ENCODE measurements at regions not wholly inside any gene's neighbourhood (a gene's known extent, or its start where the extent isn't known, plus 50 kb on each side); places are given as distances from the start of the nearest gene placed in this dataset.

- CTCF ChIA-PET (ENCODE audit: unreplicated experiment) = no interaction called here
- no peaks in the 10 kb centered on the region for H3K36me3 ChIP-seq (ENCODE audit: insufficient read depth, low read length)
- no peak for DNase-seq (ENCODE audit: low spot score)
- H2AFZ ChIP-seq (ENCODE audit: low read length) = no peak overlapping the region
- H3K9me3 ChIP-seq (ENCODE audit: low read length) = no peaks in the 10 kb centered on the region
- no peaks in the 10 kb centered on the region for H3K9me2 ChIP-seq (ENCODE audit: insufficient read depth, low read length)
- H3K4me3 ChIP-seq (ENCODE audit: low read depth, low read length, poor library complexity, severe bottlenecking) = no peak overlapping the region
- TF ChIP-seq, protein P1, sequence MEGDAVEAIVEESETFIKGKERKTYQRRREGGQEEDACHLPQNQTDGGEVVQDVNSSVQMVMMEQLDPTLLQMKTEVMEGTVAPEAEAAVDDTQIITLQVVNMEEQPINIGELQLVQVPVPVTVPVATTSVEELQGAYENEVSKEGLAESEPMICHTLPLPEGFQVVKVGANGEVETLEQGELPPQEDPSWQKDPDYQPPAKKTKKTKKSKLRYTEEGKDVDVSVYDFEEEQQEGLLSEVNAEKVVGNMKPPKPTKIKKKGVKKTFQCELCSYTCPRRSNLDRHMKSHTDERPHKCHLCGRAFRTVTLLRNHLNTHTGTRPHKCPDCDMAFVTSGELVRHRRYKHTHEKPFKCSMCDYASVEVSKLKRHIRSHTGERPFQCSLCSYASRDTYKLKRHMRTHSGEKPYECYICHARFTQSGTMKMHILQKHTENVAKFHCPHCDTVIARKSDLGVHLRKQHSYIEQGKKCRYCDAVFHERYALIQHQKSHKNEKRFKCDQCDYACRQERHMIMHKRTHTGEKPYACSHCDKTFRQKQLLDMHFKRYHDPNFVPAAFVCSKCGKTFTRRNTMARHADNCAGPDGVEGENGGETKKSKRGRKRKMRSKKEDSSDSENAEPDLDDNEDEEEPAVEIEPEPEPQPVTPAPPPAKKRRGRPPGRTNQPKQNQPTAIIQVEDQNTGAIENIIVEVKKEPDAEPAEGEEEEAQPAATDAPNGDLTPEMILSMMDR (conservative IDR thresholded peaks at IDR 0.05; ENCODE audit: low read length) = no peak
- no peak overlapping the region for H3K27ac ChIP-seq (ENCODE audit: low read depth, low read length, poor library complexity, severe bottlenecking)
- no peaks in the 10 kb centered on the region for H4K20me1 ChIP-seq (ENCODE audit: insufficient read depth, low read length)
- intact Hi-C loops (cut with micrococcal nuclease; ENCODE audit: unreplicated experiment) = no loop called here
- H3K79me2 ChIP-seq (ENCODE audit: insufficient read depth, low read depth, low read length) = no peaks in the 10 kb centered on the region
- H3K4me1 ChIP-seq (ENCODE audit: insufficient read depth, low read length, poor library complexity, severe bottlenecking) = no peaks in the 10 kb centered on the region
- POLR2A ChIA-PET = no interaction called here
- no TSS peak for BruUV-seq (replicated peaks)
- H3K4me2 ChIP-seq (ENCODE audit: low read length) = no peak overlapping the region
Observed at GRCh38 chr12:13584541-13584940, 388.0 kb downstream of the EMP1 start.

- Histone ChIP-seq H3K9me3 (ENCODE audit: low read length) (no peaks in the 10 kb centered on the region), H3K36me3 (ENCODE audit: insufficient read depth, low read length) (no peaks in the 10 kb centered on the region), H3K27ac (ENCODE audit: low read depth, low read length, poor library complexity, severe bottlenecking) (no peak overlapping the region), H3K4me2 (ENCODE audit: low read length) (no peak overlapping the region), H4K20me1 (ENCODE audit: insufficient read depth, low read length) (no peaks in the 10 kb centered on the region), H2AFZ (ENCODE audit: low read length) (no peak overlapping the region), H3K79me2 (ENCODE audit: insufficient read depth, low read depth, low read length) (no peaks in the 10 kb centered on the region), H3K4me3 (ENCODE audit: low read depth, low read length, poor library complexity, severe bottlenecking) (no peak overlapping the region), H3K9me2 (ENCODE audit: insufficient read depth, low read length) (no peaks in the 10 kb centered on the region), H3K4me1 (ENCODE audit: insufficient read depth, low read length, poor library complexity, severe bottlenecking) (no peaks in the 10 kb centered on the region)
- POLR2A ChIA-PET = no interaction called here
- no peak for TF ChIP-seq EZH2phosphoT487 (IDR thresholded peaks at IDR 0.05; ENCODE audit: borderline replicate concordance, low read depth, low read length)
- TF ChIP-seq, protein P1 (conservative IDR thresholded peaks at IDR 0.05; ENCODE audit: low read length) = no peak
- CTCF ChIA-PET (ENCODE audit: unreplicated experiment) = interaction anchor here (1.0 kb wide), 1 partner anchor 9 kb away, joined by 3 read pairs; no protein-coding TSS in a partner anchor
- BruUV-seq (replicated peaks) = no TSS peak
- no peak for DNase-seq (ENCODE audit: low spot score)
- intact Hi-C loops (cut with micrococcal nuclease; ENCODE audit: unreplicated experiment) = no loop called here
Observed at GRCh38 chr12:13583630-13584029, 387.1 kb downstream of the EMP1 start.

DNA sequence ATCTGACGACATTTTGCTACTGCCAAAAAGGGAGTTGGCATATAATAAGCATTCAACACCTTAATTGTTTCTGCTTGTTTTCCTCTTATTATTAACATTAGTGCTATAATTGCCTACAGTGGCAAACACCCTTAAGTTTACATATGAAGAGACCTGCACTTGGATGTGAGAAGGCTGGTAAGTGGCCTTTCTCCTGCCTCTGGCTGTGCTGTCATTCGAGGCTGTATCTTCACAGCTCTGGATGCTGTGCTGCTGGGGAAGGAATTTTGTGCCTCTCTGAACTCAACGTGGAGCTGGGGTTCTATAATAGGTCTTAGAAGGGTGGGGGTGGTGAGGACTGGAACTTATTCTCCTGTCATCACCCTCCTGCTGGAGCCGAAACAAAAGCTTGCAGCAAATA lies 385.9 kb downstream of the EMP1 start:
- H3K27ac ChIP-seq (ENCODE audit: low read depth, low read length, poor library complexity, severe bottlenecking) = no peak overlapping the region
- intact Hi-C loops (cut with micrococcal nuclease; ENCODE audit: unreplicated experiment) = no loop called here
- H3K36me3 ChIP-seq (ENCODE audit: insufficient read depth, low read length) = no peaks in the 10 kb centered on the region
- no TSS peak for BruUV-seq (replicated peaks)
- ChIA-PET POLR2A (interaction anchor here (0.6 to 1.1 kb wide), 2 partner anchors 16 to 17 kb away, joined by 3 read pairs; no protein-coding TSS in a partner anchor), CTCF (ENCODE audit: unreplicated experiment) (interaction anchor here (1.0 kb wide), 1 partner anchor 8 kb away, joined by 3 read pairs; no protein-coding TSS in a partner anchor)
- H3K9me3 ChIP-seq (ENCODE audit: low read length) = no peaks in the 10 kb centered on the region
- no peaks in the 10 kb centered on the region for H3K9me2 ChIP-seq (ENCODE audit: insufficient read depth, low read length)
- no peak overlapping the region for H3K4me3 ChIP-seq (ENCODE audit: low read depth, low read length, poor library complexity, severe bottlenecking)
- H4K20me1 ChIP-seq (ENCODE audit: insufficient read depth, low read length) = no peaks in the 10 kb centered on the region
- TF ChIP-seq EZH2phosphoT487 (IDR thresholded peaks at IDR 0.05; ENCODE audit: borderline replicate concordance, low read depth, low read length) = no peak
- TF ChIP-seq, protein P1 (conservative IDR thresholded peaks at IDR 0.05; ENCODE audit: low read length) = no peak
- H3K4me2 ChIP-seq (ENCODE audit: low read length) = no peak overlapping the region
- H3K79me2 ChIP-seq (ENCODE audit: insufficient read depth, low read depth, low read length) = no peaks in the 10 kb centered on the region
- no peak for DNase-seq (ENCODE audit: low spot score)
- no peaks in the 10 kb centered on the region for H3K4me1 ChIP-seq (ENCODE audit: insufficient read depth, low read length, poor library complexity, severe bottlenecking)
- H2AFZ ChIP-seq (ENCODE audit: low read length) = no peak overlapping the region
